GM23338 (cell line): ENCODE measurements at regions not wholly inside any gene's neighbourhood (a gene's known extent, or its start where the extent isn't known, plus 50 kb on each side); places are given as distances from the start of the nearest gene placed in this dataset.

Experiments used
- ATAC-seq: fragments of 200-7000 bp; cut with Tn5 transposase; 3 replicates; pipeline ENCODE4 v1.9.1; 2020
- DNase-seq: peaks from one replicate; pipeline ENCODE4 v3.0.0-alpha.2; 2015; ENCODE audit warnings: low spot score
- H2AFZ ChIP-seq: fragments of 200-600 bp; sonication (generic); 2 replicates; pipeline ENCODE4 v1.8.0; 2016; ENCODE audit warnings: antibody characterized with exemption, mild to moderate bottlenecking, moderate library complexity
- H3F3A ChIP-seq: fragments of 200-600 bp; sonication (generic); replicated peaks from 2 replicates; pipeline ENCODE4 v1.8.0; 2017; ENCODE audit warnings: antibody characterized with exemption, mixed run types, low read depth
- H3K27ac ChIP-seq: fragments of 200-600 bp; sonication (generic); 2 replicates; pipeline ENCODE4 v1.6.1; 2016; ENCODE audit warnings: low read depth
- H3K27me3 ChIP-seq: fragments of 200-600 bp; sonication (generic); 2 replicates; pipeline ENCODE4 v1.8.0; 2016; ENCODE audit warnings: mild to moderate bottlenecking, mixed run types, moderate library complexity; ENCODE audit not compliant: insufficient read depth
- H3K36me3 ChIP-seq: fragments of 200-600 bp; sonication (generic); 2 replicates; pipeline ENCODE4 v1.8.0; 2016; ENCODE audit warnings: mild to moderate bottlenecking; ENCODE audit not compliant: insufficient read depth
- H3K4me1 ChIP-seq: fragments of 200-600 bp; sonication (generic); 2 replicates; pipeline ENCODE4 v1.8.0; 2016; ENCODE audit warnings: mild to moderate bottlenecking, moderate library complexity; ENCODE audit not compliant: insufficient read depth
- H3K4me2 ChIP-seq: fragments of 200-600 bp; sonication (generic); 2 replicates; pipeline ENCODE4 v1.7.1; 2017; ENCODE audit warnings: mixed run types
- H3K4me3 ChIP-seq: fragments of 200-600 bp; sonication (generic); 2 replicates; pipeline ENCODE4 v1.6.1; 2016; ENCODE audit warnings: mixed run types
- H3K79me2 ChIP-seq: fragments of 200-600 bp; sonication (generic); replicated peaks from 2 replicates; pipeline ENCODE4 v1.8.0; 2017; ENCODE audit warnings: mild to moderate bottlenecking; ENCODE audit not compliant: insufficient read depth
- H3K9me2 ChIP-seq: fragments of 200-600 bp; sonication (generic); 2 replicates; pipeline ENCODE4 v1.8.0; 2017; ENCODE audit not compliant: insufficient read depth
- H4K20me1 ChIP-seq: fragments of 200-600 bp; sonication (generic); replicated peaks from 2 replicates; pipeline ENCODE4 v1.8.0; 2017; ENCODE audit warnings: mild to moderate bottlenecking; ENCODE audit not compliant: insufficient read depth
- H3K27ac Mint-ChIP-seq: 2 replicates; pipeline ENCODE4 v1.8.0; 2020; ENCODE audit warnings: inconsistent platforms, mild to moderate bottlenecking, moderate library complexity, mixed read lengths
- H3K27me3 Mint-ChIP-seq: 3 replicates; pipeline ENCODE4 v1.8.0; 2022; ENCODE audit warnings: low read depth, mild to moderate bottlenecking, moderate library complexity, mixed read lengths, inconsistent platforms; ENCODE audit not compliant: insufficient read depth, poor library complexity
- H3K36me3 Mint-ChIP-seq: 3 replicates; pipeline ENCODE4 v1.8.0; 2021; ENCODE audit warnings: low read depth, mild to moderate bottlenecking, inconsistent platforms, moderate library complexity, mixed read lengths
- H3K4me1 Mint-ChIP-seq: 3 replicates; pipeline ENCODE4 v1.8.0; 2020; ENCODE audit warnings: mild to moderate bottlenecking, inconsistent platforms, mixed read lengths
- H3K4me3 Mint-ChIP-seq: 3 replicates; pipeline ENCODE4 v1.8.0; 2021; ENCODE audit warnings: moderate library complexity, mild to moderate bottlenecking, inconsistent platforms, mixed read lengths
- H3K9me3 Mint-ChIP-seq: 3 replicates; pipeline ENCODE4 v1.8.0; 2020; ENCODE audit warnings: moderate library complexity, mild to moderate bottlenecking, inconsistent platforms, mixed read lengths
- CREB1 ChIP-seq: fragments of 250-450 bp; sonication (Bioruptor Pico); IDR thresholded peaks from 2 replicates; pipeline ENCODE4 v1.5.0; 2020; ENCODE audit warnings: low read depth, mild to moderate bottlenecking, moderate library complexity
- CTCF ChIP-seq, 2 experiments: fragments of 200-600 bp in 1 of 2; sonication (generic) in 1 of 2; conservative IDR thresholded peaks; 2 replicates each; pipeline versions ENCODE4 v1.5.1 to v1.6.1; 2016 to 2017; ENCODE audit warnings: antibody characterized with exemption in 2 of 2, low read depth in 2 of 2, mild to moderate bottlenecking in 2 of 2, moderate library complexity in 1 of 2
- ETS1 ChIP-seq: IDR thresholded peaks from 2 replicates; pipeline ENCODE4 v1.6.1; 2016; ENCODE audit warnings: antibody characterized with exemption
- EZH2 ChIP-seq: fragments of 200-600 bp; sonication (generic); IDR thresholded peaks from one replicate; pipeline ENCODE4 v1.8.0; 2017; ENCODE audit warnings: antibody characterized with exemption, mild to moderate bottlenecking, low read depth; ENCODE audit not compliant: unreplicated experiment
- EZH2phosphoT487 ChIP-seq: fragments of 200-600 bp; sonication (generic); IDR thresholded peaks from one replicate; pipeline ENCODE4 v1.8.1; 2018; ENCODE audit warnings: antibody characterized with exemption; ENCODE audit not compliant: unreplicated experiment
- JUNB ChIP-seq: IDR thresholded peaks from one replicate; pipeline ENCODE4 v1.6.1; 2016; ENCODE audit warnings: antibody characterized with exemption; ENCODE audit not compliant: unreplicated experiment
- NANOG ChIP-seq: IDR thresholded peaks from 2 replicates; pipeline ENCODE4 v1.6.1; 2016; ENCODE audit warnings: antibody characterized with exemption, borderline replicate concordance
- POLR2AphosphoS5 ChIP-seq: IDR thresholded peaks from 2 replicates; pipeline ENCODE4 v1.6.1; 2016; ENCODE audit warnings: antibody characterized with exemption, low read depth
- REST ChIP-seq: IDR thresholded peaks from one replicate; pipeline ENCODE4 v1.6.1; 2018; ENCODE audit warnings: antibody characterized with exemption; ENCODE audit not compliant: unreplicated experiment
- STAT1 ChIP-seq: IDR thresholded peaks from one replicate; pipeline ENCODE4 v1.6.1; 2016; ENCODE audit warnings: antibody characterized with exemption; ENCODE audit not compliant: unreplicated experiment
- ZNF114 ChIP-seq: fragments of 250-450 bp; sonication (Bioruptor Pico); IDR thresholded peaks from 2 replicates; pipeline ENCODE4 v1.5.0; 2020; ENCODE audit warnings: mild to moderate bottlenecking, moderate library complexity
- ZNF331 ChIP-seq: fragments of 250-450 bp; sonication (Bioruptor Pico); IDR thresholded peaks from 2 replicates; pipeline ENCODE4 v1.5.0; 2020; ENCODE audit warnings: low read depth, mild to moderate bottlenecking, moderate library complexity
- ZNF462 ChIP-seq: fragments of 250-450 bp; sonication (Bioruptor Pico); IDR thresholded peaks from 2 replicates; pipeline ENCODE4 v1.5.0; 2020; ENCODE audit warnings: mild to moderate bottlenecking, moderate library complexity

- Histone ChIP-seq H3K4me2 (no peak overlapping the region), H3K36me3 (no peaks in the 10 kb centered on the region), H4K20me1 (no peaks in the 10 kb centered on the region), H2AFZ (0 out of 2 replicates have a peak overlapping the region, but pooled peaks have one; percentile 32), H3K9me2 (no peaks in the 10 kb centered on the region; the same call in 1 of the 2 replicates), H3F3A (no peaks in the 10 kb centered on the region), H3K27ac (no peak overlapping the region), H3K79me2 (no peaks in the 10 kb centered on the region), H3K4me1 (peaks cover 3% of the 10 kb centered on the region; the same call in 1 of the 2 replicates), H3K27me3 (no peaks in the 10 kb centered on the region), H3K4me3 (no peak overlapping the region)
- DNase-seq (no peak), ATAC-seq (no peak)
- TF ChIP-seq CREB1 (CRISPR knock-in tag), result no peak
- TF ChIP-seq ZNF331 (CRISPR knock-in tag), result no peak
- no peak for TF ChIP-seq STAT1
- no peak for TF ChIP-seq ETS1
- TF ChIP-seq NANOG, result no peak
- TF ChIP-seq ZNF114 (CRISPR knock-in tag), result no peak
- no peak for TF ChIP-seq REST
- no peak for TF ChIP-seq CTCF (conservative IDR thresholded peaks at IDR 0.05; ENCODE audit: low read depth in 2 of 2)
- no peak for TF ChIP-seq ZNF462 (CRISPR knock-in tag)
- TF ChIP-seq EZH2, result no peak
- no peak for TF ChIP-seq EZH2phosphoT487
- TF ChIP-seq POLR2AphosphoS5, result no peak
- no peak for TF ChIP-seq JUNB
- no peaks in the 10 kb centered on the region for H3K9me3 Mint-ChIP-seq
- H3K27ac Mint-ChIP-seq, result 0 out of 2 replicates have a peak overlapping the region, but pooled peaks have one; percentile 32
- peaks cover 11% of the 10 kb centered on the region for H3K4me1 Mint-ChIP-seq
- H3K27me3 Mint-ChIP-seq, result no peaks in the 10 kb centered on the region
- no peaks in the 10 kb centered on the region for H3K36me3 Mint-ChIP-seq
- H3K4me3 Mint-ChIP-seq, result no peak overlapping the region
These were observed 472.6 kb upstream of the KLHL29 start for GRCh38 chr2:22912398-22912797.
